Caco-2 (cell line): ENCODE measurements at regions not wholly inside any gene's neighbourhood (a gene's known extent, or its start where the extent isn't known, plus 50 kb on each side); places are given as distances from the start of the nearest gene placed in this dataset.

Source experiments
- BruUV-seq: library from RNA; stranded (reverse); fragments of 400-500 nt; replicated peaks from 2 replicates; lab custom pipeline; 2021; lab: Mats Ljungman, UMichigan
- CTCF ChIA-PET: fragments of 300-600 bp; sonication (Branson Sonifier 250); formaldehyde crosslinking; loops from one replicate; lab custom pipeline; 2022; ENCODE audit warnings: antibody characterized with exemption; lab: Charles Lee
- POLR2A ChIA-PET: fragments of 300-600 bp; sonication (Branson Sonifier 250); formaldehyde crosslinking; loops from one replicate; lab custom pipeline; 2022; ENCODE audit warnings: antibody characterized with exemption; lab: Charles Lee
- DNase-seq, 2 experiments: peaks; one replicate each; pipeline versions ENCODE4 v3.0.0 to v3.0.0-alpha.2; 2020 to 2022
- H3K27me3 ChIP-seq: replicated peaks from 2 replicates; pipeline ENCODE4 v1.6.0; 2011; ENCODE audit warnings: low read length; ENCODE audit not compliant: control insufficient read depth, insufficient read depth
- H3K36me3 ChIP-seq: 2 replicates; pipeline ENCODE4 v1.5.1; 2011; ENCODE audit warnings: low read length; ENCODE audit not compliant: control insufficient read depth, insufficient read depth
- H3K4me1 ChIP-seq: fragments of 250-450 bp; sonication (Bioruptor Pico); 2 replicates; pipeline ENCODE4 v1.5.1; 2020; ENCODE audit warnings: mild to moderate bottlenecking
- H3K4me3 ChIP-seq: 2 replicates; pipeline ENCODE4 v1.5.1; 2011; ENCODE audit warnings: low read depth, mild to moderate bottlenecking, control low read depth, low read length
- H3K9me3 ChIP-seq: fragments of 250-450 bp; sonication (Bioruptor Pico); 2 replicates; pipeline ENCODE4 v1.5.1; 2020; ENCODE audit warnings: mild to moderate bottlenecking, moderate library complexity
- H3K27ac Mint-ChIP-seq: one replicate; pipeline ENCODE4 v1.8.0; 2022; ENCODE audit warnings: mixed read lengths; ENCODE audit not compliant: unreplicated experiment
- H3K27me3 Mint-ChIP-seq: one replicate; pipeline ENCODE4 v1.8.0; 2022; ENCODE audit warnings: mixed read lengths; ENCODE audit not compliant: insufficient read depth, unreplicated experiment
- H3K36me3 Mint-ChIP-seq: one replicate; pipeline ENCODE4 v1.8.0; 2022; ENCODE audit warnings: mild to moderate bottlenecking, mixed read lengths; ENCODE audit not compliant: insufficient read depth, unreplicated experiment
- H3K4me1 Mint-ChIP-seq: one replicate; pipeline ENCODE4 v1.8.0; 2022; ENCODE audit warnings: low read depth, mixed read lengths; ENCODE audit not compliant: unreplicated experiment
- H3K4me3 Mint-ChIP-seq: one replicate; pipeline ENCODE4 v1.8.0; 2022; ENCODE audit warnings: mild to moderate bottlenecking, moderate library complexity, mixed read lengths; ENCODE audit not compliant: unreplicated experiment
- H3K9me3 Mint-ChIP-seq: one replicate; pipeline ENCODE4 v1.8.0; 2022; ENCODE audit warnings: mixed read lengths; ENCODE audit not compliant: unreplicated experiment
- intact Hi-C: fragments of 100-400 bp; cut with micrococcal nuclease; formaldehyde crosslinking; loops from one replicate; pipeline ENCODE4 v1.10.0; 2022; ENCODE audit not compliant: unreplicated experiment
- TF ChIP-seq, protein P1 (sequence below), 2 experiments: fragments of 200-600 bp in 1 of 2; IDR thresholded peaks; 1 replicate in 1 of 2; 2 replicates in 1 of 2; pipeline versions ENCODE4 v1.5.1 to v1.8.0; 2011 to 2022; ENCODE audit warnings: antibody characterized with exemption in 1 of 2, control low read depth in 1 of 2, inconsistent platforms in 1 of 2, low read depth in 1 of 2, low read length in 1 of 2, mild to moderate bottlenecking in 1 of 2, moderate library complexity in 1 of 2; ENCODE audit not compliant: insufficient read depth in 1 of 2, severe bottlenecking in 1 of 2, unreplicated experiment in 1 of 2

DNA sequence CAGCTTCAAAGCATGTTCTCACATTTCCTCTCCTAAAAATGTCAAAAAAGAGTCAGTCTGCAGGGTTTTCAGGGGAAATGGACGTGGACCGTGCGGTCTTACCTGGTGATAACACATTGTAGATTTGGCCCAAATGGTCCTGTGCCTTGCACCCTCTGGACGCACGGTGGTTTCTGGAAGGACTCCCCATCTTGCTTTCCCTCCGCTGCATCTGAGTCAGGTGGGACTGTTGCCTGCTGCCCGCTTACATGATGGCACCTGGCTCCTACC lies 1290.1 kb downstream of the TBC1D22A start:
- no peak overlapping the region for H3K4me3 Mint-ChIP-seq
- TF ChIP-seq, protein P1, sequence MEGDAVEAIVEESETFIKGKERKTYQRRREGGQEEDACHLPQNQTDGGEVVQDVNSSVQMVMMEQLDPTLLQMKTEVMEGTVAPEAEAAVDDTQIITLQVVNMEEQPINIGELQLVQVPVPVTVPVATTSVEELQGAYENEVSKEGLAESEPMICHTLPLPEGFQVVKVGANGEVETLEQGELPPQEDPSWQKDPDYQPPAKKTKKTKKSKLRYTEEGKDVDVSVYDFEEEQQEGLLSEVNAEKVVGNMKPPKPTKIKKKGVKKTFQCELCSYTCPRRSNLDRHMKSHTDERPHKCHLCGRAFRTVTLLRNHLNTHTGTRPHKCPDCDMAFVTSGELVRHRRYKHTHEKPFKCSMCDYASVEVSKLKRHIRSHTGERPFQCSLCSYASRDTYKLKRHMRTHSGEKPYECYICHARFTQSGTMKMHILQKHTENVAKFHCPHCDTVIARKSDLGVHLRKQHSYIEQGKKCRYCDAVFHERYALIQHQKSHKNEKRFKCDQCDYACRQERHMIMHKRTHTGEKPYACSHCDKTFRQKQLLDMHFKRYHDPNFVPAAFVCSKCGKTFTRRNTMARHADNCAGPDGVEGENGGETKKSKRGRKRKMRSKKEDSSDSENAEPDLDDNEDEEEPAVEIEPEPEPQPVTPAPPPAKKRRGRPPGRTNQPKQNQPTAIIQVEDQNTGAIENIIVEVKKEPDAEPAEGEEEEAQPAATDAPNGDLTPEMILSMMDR (IDR thresholded peaks at IDR 0.05; ENCODE audit: insufficient read depth in 1 of 2, low read depth in 1 of 2, low read length in 1 of 2, severe bottlenecking in 1 of 2, unreplicated experiment in 1 of 2): no peak
- no TSS peak for BruUV-seq
- Histone ChIP-seq H3K4me1 (no peaks in the 10 kb centered on the region), H3K27me3 (no peaks in the 10 kb centered on the region), H3K36me3 (no peaks in the 10 kb centered on the region), H3K4me3 (no peak overlapping the region), H3K9me3 (no peaks in the 10 kb centered on the region)
- POLR2A ChIA-PET: no interaction called here
- no peak overlapping the region for H3K27ac Mint-ChIP-seq
- intact Hi-C loops: no loop called here
- CTCF ChIA-PET: no interaction called here
- DNase-seq: no peak
- no peaks in the 10 kb centered on the region for H3K4me1 Mint-ChIP-seq
- peaks cover 14% of the 10 kb centered on the region for H3K27me3 Mint-ChIP-seq
- peaks cover 7% of the 10 kb centered on the region for H3K9me3 Mint-ChIP-seq
- no peaks in the 10 kb centered on the region for H3K36me3 Mint-ChIP-seq

DNA sequence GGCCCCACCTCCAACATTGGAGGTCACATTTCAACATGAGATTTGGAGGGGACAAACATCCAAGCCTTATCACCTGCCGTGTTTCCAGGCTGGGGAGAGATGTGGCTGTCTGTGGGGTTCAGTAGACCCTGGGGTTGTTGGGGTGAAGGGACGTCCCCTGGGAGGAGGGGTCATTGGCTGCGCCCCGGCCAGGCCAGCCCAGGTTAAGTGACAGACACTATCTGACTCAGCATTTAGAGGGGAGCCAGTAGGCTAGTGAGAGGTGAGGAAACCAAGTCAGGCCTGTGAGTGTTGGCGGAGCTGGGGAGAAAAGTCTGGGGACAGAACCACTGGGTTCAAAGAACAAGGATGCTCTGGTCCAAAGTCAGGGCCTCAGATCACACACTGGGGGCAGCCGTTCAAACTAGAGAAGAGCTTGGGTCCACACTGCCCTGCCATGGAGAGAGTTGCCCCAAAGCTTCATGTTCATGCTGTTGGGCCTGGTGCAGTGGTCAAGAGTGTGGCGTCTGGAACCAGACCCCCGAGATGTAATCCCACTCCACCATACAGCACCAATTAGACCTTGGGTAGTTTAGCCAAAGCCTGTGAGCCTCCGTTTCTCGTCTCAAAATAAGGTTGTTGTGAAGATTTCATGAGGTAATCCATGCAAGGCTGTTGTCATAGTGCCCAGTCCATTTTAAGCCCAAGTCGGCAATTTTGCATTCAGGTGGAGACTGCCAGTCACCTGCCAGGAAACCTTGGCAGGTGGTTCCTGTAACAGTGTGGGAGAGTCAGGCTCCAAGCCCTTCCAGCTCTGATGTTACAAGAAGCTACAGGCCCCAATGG lies 1289.6 kb downstream of the TBC1D22A start:
- H3K4me1 Mint-ChIP-seq: no peaks in the 10 kb centered on the region
- peaks cover 3% of the 10 kb centered on the region for H3K9me3 Mint-ChIP-seq
- H3K4me3 Mint-ChIP-seq: no peak overlapping the region
- BruUV-seq: no TSS peak
- no peaks in the 10 kb centered on the region for H3K9me3 ChIP-seq
- CTCF ChIA-PET: no interaction called here
- POLR2A ChIA-PET: no interaction called here
- peaks cover 10% of the 10 kb centered on the region for H3K27me3 Mint-ChIP-seq
- no peaks in the 10 kb centered on the region for H3K36me3 ChIP-seq
- DNase-seq: no peak
- H3K4me1 ChIP-seq: no peaks in the 10 kb centered on the region
- no peaks in the 10 kb centered on the region for H3K27me3 ChIP-seq
- H3K4me3 ChIP-seq: no peak overlapping the region
- TF ChIP-seq, protein P1 (IDR thresholded peaks at IDR 0.05; ENCODE audit: insufficient read depth in 1 of 2, low read depth in 1 of 2, low read length in 1 of 2, severe bottlenecking in 1 of 2, unreplicated experiment in 1 of 2): no peak
- intact Hi-C loops: no loop called here
- H3K27ac Mint-ChIP-seq: no peak overlapping the region
- no peaks in the 10 kb centered on the region for H3K36me3 Mint-ChIP-seq

DNA sequence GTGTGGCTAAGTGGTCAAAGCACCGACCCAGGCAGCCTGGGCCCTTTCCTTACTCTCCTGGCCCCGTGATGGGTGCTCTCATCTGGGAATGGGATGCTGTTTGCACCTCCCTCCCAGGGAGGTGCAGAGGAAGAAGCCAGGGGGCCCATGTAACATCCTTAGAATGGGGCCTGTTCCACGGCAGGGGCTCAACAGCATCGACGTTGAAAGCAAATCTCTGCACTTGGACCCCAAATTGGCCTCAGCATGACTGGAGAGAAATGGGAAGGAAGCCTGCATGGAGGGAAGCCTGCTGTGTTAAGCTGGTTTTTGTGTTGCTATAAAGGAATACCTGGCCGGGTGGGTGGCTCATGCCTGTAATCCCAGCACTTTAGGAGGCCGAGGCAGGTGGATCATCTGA lies 1288.4 kb downstream of the TBC1D22A start:
- H3K4me1 Mint-ChIP-seq: no peaks in the 10 kb centered on the region
- no peaks in the 10 kb centered on the region for H3K36me3 Mint-ChIP-seq
- TF ChIP-seq, protein P1 (IDR thresholded peaks at IDR 0.05; ENCODE audit: insufficient read depth in 1 of 2, low read depth in 1 of 2, low read length in 1 of 2, severe bottlenecking in 1 of 2, unreplicated experiment in 1 of 2): no peak
- no peak overlapping the region for H3K4me3 Mint-ChIP-seq
- Histone ChIP-seq H3K36me3 (no peaks in the 10 kb centered on the region), H3K9me3 (no peaks in the 10 kb centered on the region), H3K4me3 (no peak overlapping the region), H3K27me3 (no peaks in the 10 kb centered on the region), H3K4me1 (no peaks in the 10 kb centered on the region)
- intact Hi-C loops: no loop called here
- no peak overlapping the region for H3K27ac Mint-ChIP-seq
- BruUV-seq: no TSS peak
- DNase-seq: no peak
- H3K9me3 Mint-ChIP-seq: no peaks in the 10 kb centered on the region
- POLR2A ChIA-PET: no interaction called here
- CTCF ChIA-PET: no interaction called here
- peaks cover 7% of the 10 kb centered on the region for H3K27me3 Mint-ChIP-seq
